HG03558 (cell line): ENCODE measurements at regions not wholly inside any gene's neighbourhood (a gene's known extent, or its start where the extent isn't known, plus 50 kb on each side); places are given as distances from the start of the nearest gene placed in this dataset.

Source experiments
- ATAC-seq: cut with Tn5 transposase; IDR thresholded peaks from one replicate; pipeline ENCODE4 v1.9.1; 2021; ENCODE audit warnings: moderate number of reproducible peaks; ENCODE audit not compliant: unreplicated experiment; ENCODE audit errors: extremely low read depth

DNA sequence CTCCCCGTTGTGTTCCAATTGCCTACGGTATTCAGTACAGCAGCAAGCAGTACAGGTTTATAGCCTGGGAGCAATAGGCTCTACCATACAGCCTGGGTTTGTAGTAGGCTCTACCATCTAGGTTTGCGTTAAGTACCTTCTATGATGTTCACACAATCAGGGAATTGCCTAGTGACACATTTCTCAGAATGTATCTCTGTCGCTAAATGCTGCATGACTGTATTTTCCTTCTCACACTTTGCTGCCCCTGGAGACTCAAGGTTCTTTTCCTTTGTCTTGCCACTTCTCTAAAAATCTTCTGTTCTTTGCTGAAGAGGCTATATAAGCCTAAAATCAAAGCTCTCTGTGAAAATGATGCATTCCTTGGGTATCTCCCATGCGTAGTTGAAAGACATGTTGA lies 241.9 kb downstream of the CD83 start:
- no peak for ATAC-seq

DNA sequence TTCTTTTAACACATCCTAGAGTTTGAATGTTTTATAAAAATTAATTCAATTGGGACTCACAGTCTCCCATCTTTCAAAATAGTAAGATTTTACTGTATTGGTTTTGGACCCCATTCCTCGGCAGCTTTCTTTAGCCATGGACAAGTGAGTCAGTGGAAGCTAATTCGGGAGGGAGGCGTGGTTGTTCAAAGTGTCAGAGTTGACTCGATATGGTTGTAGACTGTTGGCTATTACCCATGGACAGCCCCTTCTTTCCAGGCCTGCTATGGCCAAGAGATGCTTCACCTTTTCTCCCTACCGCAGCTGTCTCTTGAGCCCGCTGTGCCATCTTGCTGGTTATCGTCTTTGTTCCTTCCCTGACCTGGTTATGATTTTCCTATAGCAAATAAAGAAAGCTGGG lies 243.0 kb downstream of the CD83 start:
- no peak for ATAC-seq

DNA sequence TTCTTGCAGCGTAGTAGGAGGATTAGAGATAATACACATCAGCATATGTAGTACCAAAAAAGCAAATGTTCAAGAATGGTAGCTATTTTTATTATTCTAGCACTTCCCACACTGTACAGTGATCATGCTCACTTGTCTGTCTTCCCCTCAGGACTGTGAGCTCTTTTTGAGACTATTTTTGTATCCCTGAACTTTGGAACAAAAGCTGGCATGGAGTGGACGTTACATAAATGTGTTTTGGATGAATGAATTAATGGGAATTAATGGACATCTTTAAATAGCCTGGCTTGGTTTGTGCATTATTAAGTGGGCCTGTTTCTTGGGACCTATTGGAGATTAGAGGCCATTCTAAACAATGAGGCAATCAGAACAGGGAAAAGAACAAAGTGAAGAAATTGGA lies 243.7 kb downstream of the CD83 start:
- ATAC-seq = no peak

DNA sequence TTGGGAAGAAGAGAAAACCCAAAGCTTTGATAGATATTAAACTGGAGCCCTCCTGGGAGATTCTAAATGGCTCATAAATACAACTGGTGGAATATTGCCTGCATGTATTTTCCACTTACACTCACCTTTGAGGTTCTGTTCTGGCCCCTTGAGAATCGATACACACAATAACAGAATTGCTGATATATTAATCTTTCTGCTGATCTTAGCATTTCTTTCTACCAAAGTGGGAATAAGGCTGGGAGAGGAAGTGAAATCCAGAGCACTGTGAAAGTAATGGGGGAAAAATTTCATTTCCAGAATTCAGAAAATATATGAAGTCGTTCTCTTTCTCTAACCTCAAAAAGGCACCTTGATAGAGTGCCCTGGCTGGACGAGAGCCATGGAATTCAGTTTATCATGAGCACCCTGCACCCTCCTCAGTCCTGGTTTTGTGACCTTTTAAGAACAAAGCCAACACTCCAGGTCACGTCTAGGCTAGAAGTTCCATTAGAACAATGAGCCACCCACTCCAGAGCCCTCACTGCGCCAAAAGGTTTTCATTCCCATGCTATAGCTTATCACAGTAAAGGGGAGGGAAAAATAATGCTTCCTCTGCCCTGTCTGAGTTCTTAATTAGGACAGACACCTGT lies 244.5 kb downstream of the CD83 start:
- ATAC-seq = no peak

DNA sequence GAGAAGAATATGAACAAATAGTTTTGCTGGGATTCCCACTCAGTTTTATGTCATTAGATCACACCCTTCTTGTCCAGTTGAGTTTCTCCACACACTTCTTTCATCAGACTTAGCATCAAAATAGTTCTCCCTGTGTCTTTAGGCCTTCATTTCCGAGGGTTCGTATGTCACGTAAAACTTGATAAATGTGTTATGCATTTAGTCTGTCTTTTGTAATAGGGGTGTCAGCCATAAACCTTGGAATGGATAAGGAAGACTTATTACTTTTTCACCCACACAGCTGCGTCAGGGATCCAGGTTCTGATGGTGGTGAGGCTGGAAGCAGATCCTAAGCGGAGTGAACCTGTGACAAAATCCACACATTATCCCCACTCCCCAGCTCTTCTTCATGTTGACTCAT lies 246.8 kb downstream of the CD83 start:
- ATAC-seq = no peak

DNA sequence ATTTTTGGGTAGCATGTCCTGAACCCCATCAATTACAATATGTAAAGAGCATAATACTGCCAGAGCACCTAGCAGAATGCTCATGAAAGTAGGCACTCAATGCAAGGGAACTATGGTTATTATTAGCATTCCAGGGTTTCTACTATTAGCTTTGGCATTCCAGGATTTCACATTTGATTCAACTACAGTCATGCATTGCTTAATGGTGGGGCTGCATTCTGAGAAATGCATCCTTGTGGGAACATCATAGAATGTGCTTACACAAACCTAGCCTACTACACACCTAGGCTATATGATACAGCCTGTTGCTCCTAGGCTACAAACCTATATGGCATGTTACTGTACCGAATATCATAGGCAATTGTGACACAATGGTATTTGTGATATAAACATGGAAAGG lies 247.8 kb downstream of the CD83 start:
- no peak for ATAC-seq

DNA sequence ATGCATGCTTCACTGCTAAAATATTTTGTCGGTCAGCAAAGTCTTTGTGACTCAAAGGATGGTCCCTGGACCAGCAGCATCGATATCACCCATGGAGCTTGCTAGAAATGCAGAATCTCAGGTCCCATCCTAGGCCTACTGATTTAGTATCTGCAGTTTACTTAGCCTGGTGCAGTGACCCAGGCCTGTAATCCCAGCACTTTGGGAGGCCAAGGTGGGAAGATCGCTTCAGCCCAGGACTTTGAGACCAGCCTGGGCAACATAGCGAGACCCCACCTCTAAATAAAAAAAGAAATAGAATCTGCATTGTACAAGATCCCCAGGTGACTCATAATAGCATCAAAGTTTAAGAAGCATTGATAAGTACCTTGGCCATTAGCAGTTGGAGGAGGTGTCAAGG lies 248.7 kb downstream of the CD83 start:
- no peak for ATAC-seq

DNA sequence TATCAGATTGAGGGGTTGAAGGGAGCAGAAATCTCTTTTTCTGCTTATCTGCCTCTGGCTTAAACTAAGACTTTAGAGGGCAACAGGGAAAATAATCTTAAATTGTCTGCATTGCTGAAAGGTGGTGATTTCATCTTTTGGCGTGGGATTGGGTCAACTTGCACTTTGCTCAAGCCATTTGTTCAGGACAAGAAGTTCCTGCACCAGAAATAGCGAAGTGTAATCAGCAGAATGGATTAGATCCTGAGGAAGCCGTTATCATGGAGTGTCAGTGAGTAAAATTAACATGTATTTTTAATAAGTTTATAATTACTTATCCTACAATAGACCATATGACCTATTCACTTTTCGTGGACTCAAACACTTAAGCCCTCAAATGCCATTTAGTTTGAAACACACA lies 249.3 kb downstream of the CD83 start:
- no peak for ATAC-seq

DNA sequence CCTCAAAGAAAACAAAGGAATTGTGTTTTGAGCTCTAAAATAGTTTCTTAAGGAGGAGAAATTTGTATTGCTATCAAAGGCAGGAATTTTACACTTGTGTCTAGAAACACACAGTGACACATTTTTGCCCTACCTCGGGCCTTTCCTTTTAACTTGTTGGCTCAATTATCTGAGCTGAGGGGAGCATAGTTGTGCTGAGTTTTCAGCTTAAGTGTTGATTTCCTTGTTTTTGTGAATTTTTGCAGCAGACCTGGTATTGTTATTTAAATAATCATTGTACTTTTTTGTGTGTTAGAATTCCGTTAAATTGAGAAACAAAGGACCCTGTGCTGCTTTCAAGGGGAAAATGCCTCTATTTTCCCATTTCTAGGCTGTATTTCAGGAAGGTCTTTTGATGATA lies 249.7 kb downstream of the CD83 start:
- ATAC-seq = no peak

DNA sequence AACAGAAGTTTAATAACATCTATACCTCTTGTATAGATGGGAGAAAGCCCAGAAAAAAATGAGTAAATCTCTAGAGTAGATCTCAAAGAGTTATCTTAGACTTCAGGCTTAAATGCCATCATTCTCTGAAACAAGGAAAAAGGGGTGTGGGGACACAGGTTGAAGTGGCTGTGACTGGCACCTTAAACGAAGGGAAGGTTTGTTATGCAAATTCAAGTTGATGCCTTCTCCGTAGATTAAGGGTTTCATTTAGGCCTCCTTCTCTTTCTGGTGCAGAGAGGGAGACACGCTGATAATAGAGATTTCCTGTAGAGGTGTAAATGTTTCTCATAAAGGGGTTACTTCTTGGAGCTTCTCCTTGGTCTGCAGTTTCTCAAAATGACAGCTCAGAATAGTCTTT lies 252.1 kb downstream of the CD83 start:
- ATAC-seq = no peak

DNA sequence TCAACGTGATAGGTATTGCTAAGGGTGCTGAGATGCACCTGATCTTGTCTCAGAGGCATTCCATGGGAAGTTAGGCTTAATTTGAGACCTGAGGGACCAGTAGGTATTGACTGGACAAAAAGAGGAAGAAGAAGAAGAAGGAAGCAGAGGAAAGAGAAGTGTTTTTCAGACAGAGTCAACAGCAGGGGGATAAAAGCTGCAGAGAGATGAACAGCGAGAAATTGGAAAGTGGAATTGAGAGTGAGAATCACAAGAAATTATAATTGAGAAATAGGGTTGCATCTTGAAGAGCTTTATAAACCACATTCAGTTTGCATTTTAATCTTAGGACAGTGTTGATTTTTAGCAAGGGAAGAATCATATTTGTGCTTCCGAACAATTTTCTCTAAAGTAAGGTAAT lies 254.0 kb downstream of the CD83 start:
- ATAC-seq = no peak

DNA sequence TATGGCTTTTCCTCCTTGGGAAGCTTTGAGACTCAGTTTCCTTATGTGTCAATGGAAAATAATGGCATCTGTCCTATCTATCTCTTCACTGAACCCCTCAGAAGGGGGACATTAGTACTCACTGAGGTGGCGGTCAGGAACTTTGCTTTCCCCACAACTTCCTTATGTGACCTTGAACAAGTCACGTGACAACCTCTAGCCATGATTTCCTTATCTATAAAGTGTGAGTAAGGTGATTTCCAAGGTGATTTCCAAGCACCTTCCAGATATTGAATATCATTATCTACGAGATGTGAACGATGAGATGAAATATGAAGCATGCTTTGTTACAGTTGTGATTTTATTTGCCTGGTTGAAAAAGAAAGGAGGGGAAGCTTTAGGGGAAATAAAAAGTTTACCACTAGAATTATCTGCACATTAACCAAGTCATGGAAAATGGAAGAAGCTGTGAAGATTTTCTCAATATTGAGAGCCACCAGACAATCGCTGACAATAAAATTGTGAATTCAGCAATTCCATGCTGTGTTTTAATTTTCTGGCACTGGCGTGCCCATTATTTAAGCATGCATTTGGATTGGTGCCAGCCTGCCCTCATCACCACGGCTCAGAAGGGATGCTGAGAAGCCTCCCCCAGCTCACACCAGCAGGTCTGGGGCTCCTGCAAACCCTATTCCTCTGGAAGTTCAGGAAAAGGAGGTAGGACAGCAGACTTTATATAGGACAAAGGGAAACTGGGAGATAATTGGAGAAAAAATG lies 255.3 kb downstream of the CD83 start:
- ATAC-seq = no peak

DNA sequence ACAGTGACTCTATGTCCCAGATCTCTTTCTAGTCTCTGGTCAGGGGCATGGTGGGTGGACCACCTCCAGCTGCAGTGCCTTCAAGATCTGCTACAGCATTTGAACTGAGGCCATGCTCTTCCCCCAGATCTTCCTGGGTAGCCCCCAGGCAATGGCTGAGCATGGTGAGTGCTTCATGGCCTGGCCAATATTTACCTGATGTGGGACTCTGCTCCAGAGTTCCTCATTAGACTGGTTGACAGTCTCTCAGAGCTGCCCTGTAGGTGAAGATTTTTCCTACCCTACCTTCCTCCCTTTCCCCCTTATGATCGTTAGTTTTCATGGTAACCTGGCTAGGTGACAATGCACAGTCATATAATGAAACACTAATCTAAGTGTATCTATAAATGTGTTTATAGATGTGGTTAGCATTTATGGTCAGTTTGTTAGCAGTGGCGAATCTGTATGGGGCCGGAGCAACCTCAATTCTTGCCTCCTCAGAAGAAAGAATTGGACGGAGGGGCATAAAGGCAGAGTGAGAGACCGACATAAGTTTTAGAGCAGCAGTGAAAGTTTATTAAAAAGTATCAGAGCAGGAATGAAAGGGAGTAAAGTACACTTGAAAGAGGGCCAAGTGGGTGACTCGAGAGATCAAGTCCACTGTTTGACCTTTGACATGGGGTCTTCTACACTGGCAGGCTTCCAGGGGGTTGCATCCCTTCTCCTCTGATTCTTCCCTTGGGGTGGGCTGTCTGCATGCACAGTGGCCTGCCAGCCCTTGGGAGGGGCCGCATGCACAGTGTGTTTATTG lies 256.3 kb downstream of the CD83 start:
- no peak for ATAC-seq

DNA sequence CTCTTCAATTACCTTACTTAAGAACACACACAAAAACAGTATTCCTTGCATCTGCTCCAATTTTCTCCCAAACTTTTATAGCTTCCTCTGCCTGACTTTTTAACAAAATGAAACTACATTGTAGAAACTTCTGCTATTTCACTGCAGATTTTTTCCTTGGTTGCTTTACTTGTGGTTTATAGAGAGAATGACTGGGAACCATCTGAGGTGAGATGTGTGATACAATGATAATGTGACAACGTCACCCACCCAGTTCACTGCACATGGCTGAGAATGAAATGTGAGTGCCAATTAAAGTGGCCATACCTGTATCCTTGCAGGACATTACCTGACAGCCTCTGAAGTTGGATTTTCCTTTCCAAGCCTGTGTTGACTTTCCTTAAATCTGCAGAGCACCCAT lies 258.4 kb downstream of the CD83 start:
- ATAC-seq = no peak

DNA sequence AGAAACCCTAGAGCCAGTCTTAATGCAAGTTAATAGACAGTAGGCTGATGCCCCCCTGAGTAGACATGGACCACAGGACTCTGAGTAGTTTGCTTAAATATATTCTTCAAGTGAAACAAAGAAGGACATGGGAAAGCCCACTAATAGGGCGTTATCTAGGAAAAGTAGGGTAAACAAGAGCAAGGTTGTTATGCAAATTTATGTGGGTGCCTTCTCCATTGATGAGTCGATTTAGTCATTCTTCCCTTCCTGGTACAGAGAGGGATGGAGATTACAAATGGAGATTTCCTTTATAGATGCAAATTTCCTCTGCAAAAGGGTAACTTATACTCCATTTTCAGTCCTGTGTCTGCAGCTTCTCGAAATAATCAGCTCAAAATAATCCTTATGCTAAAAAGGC lies 262.0 kb downstream of the CD83 start:
- no peak for ATAC-seq

DNA sequence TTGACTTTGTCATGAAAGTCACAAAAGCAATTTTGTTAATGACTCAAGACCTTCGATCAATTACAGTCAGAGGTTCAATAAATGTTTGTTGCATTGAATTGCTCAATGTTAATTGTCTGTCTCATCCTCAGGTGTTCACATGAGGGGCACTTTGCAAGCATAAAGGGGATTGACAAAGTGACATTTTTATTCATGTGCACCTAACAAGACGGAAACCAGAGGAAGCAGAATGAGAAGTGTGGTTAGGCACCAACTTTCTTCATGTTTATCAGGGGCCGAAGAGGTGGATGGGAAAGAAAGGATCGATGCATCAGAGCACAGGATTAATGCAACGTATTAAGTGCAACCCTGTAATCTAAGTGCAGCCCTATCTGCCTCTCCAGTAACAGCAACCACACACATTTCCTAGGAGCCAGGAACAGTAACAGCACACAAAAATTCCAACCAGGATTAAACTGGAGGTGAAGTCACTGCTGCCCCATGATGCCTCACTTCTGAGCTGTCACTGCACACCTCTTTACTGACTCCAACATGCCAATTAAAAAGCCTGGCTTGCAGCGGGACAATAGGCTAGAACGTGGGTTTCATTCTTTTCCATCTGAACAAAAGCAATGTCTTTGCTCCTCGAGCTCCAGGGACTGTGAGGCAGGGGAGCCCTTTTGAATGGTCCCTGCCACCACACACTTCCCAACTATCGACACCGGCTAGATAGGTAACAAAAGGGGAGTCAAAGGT lies 262.7 kb downstream of the CD83 start:
- no peak for ATAC-seq

DNA sequence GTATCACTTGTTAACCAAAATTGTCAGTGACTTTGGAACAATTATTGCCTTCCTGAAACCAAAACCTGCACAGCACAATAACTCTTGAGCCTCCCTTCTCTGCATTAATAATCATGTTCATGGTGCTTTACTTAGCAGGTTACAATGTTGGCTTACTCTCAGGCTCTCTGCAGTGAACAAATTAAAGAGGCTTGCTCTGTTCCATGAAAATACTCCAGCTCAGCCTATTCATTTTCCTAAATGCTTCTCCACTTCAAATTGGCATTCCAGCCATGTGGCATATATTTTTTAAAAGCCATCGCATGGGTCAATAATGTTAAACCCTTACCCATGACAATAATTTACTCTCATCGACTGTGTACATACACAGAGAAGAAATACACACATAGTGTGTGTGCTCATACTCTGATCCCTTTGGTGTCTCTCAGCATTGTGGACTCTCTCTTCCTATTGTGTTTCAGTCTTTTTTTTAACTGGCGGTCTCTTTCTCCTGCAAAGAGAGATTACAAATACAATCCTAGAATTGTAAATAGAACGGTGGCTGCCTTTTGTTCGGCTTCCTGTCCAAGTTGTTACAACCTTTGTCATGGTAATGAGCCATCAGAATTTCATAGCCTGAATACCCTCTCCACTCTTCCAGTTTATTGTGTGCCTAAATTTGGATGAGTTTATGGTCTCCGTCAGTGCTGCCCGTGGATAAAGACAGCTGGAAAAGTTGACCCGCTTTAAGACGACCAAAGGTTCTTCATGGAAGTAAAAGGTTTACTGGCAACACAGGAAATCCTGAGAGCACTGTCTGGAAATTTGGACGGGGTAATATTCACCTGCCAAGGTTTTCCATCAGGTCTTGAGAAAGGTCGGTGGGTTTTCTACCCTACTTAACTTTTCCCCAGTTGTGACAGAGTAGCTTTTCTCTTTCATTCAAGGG lies 263.6 kb downstream of the CD83 start:
- ATAC-seq = no peak

DNA sequence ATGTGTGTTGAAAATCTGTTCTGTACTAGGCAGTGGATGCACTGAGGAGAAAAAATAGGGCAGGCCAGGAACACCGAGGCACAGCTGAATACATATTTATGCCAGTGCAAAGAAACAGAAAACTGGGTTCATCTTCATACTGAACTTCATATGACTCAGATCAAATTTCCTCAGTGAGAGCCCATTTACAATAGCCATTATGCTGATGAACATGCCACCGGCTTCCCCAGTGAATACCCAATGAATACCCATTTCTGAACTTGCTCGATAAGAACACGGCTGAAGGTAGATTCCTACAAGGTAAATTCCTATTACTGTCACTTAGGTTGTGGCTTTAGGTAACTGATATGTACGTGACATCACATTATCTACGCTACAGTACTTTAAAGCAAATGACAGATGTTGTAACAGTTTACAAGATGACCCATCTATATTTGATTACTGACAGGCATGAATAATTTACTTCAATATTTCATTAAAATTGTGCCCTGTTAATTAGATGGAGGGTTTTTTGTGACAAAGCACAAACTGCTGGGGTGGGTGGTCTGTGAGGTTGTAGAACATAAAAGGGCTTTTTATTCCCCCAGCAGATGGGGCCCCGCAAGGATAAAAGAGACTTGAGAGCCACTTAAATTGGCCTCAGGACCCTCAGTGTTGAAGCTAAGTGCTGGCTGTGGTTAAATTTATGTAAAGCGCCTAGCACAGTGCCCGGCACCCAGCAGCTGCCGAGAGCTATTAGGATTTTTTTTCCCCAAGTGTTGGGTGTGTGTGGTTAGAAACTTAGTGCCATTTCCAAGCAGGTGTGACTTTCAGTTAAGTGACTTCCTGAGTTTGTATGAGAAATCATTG lies 264.5 kb downstream of the CD83 start:
- no peak for ATAC-seq

DNA sequence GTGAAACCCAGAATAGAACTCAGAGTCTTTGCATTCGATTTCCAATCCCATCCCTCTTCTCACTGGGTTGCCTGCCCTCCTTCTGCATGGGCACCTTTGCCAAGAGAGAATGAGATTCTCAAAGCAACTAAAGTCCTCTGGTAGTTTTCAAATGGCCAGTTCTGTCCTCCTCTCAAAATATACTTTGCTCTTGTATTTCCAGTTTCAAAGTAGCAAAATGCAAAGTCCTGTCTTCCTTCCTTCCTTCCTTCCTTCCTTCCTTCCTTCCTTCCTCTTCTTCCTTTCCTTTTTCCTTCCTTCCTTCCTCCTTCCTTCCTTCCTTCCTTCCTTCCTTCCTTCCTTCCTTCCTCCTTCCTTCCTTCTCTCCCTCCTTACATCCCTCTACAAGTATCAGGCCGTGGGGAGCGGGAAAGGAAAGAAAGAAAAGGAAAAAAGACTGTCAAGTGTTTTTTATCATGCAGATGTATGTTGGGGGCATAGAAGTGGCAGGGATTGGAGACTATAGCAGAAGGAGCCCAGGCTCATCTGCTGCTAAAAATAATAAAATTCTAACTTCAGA lies 265.2 kb downstream of the CD83 start:
- no peak for ATAC-seq
